LNCaP clone FGC (cell line): ENCODE measurements at regions not wholly inside any gene's neighbourhood (a gene's known extent, or its start where the extent isn't known, plus 50 kb on each side); places are given as distances from the start of the nearest gene placed in this dataset.

Experiments
- DNase-seq: peaks from one replicate; pipeline ENCODE4 v3.0.0-alpha.2; 2011; ENCODE audit warnings: low read depth
- H3K4me3 ChIP-seq: 2 replicates; pipeline ENCODE4 v1.5.1; 2011; ENCODE audit warnings: mild to moderate bottlenecking, low read depth, low read length, control low read depth
- TF ChIP-seq, protein P1 (sequence below): IDR thresholded peaks from 2 replicates; pipeline ENCODE4 v1.5.1; 2012; ENCODE audit warnings: mild to moderate bottlenecking; ENCODE audit not compliant: control insufficient read depth, insufficient read depth; ENCODE audit errors: extremely low read depth

DNA sequence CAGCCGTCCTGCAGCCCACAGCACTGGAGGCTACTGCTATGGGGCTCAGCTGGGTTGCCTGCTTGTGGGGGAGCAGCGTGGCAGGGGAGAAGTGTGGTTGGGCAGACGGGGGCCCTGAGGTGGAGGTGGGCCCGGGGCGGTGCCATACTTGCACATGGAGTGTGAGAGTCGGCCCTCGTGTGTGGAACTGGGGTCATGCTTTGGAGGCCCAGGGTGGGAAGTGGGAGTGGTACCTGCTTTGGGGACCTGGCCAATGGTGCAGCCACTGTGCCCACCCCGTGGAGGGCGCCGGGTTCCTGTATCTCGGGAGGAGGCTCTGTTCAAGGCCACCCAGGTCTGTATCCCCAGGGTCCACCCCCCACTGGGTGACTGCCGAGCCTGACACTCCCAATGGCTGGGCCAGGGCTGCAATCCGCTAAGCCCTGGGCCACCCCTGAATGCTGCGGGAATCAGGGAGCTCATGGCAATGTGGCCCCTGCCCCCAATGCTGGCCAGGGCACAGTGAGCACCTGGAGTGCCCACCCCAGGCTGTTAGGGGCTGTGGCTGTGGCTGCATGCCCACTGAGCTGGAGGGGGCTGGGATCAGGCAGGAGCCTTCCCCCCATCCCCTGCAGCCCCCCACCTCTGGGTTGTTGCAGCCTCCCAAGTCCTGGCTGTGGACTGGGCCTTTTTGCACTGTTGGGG lies 157.9 kb upstream of the SLC38A2 start:
- DNase-seq = no peak
- TF ChIP-seq, protein P1, sequence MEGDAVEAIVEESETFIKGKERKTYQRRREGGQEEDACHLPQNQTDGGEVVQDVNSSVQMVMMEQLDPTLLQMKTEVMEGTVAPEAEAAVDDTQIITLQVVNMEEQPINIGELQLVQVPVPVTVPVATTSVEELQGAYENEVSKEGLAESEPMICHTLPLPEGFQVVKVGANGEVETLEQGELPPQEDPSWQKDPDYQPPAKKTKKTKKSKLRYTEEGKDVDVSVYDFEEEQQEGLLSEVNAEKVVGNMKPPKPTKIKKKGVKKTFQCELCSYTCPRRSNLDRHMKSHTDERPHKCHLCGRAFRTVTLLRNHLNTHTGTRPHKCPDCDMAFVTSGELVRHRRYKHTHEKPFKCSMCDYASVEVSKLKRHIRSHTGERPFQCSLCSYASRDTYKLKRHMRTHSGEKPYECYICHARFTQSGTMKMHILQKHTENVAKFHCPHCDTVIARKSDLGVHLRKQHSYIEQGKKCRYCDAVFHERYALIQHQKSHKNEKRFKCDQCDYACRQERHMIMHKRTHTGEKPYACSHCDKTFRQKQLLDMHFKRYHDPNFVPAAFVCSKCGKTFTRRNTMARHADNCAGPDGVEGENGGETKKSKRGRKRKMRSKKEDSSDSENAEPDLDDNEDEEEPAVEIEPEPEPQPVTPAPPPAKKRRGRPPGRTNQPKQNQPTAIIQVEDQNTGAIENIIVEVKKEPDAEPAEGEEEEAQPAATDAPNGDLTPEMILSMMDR = no peak
- no peak overlapping the region for H3K4me3 ChIP-seq

DNA sequence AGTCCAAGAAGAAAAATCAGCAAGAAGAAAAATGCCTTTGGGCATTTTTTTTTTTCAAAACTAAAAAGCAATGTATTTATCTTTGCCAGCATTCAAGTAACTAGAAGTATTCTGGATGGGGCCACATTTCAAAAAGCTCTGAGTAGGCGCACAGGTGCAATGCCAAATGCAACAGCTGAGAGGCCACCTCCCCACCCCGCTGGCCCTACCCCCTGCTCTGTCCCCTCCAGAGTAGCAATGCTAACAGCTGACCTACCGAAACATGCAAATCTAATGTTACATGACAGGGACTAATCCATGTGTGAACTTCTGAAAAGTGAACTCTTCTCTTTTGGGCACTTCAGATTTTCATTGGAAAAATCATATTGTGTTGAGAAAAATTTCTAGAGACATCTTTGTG lies 153.7 kb upstream of the SLC38A2 start:
- TF ChIP-seq, protein P1 = no peak
- no peak overlapping the region for H3K4me3 ChIP-seq
- no peak for DNase-seq

DNA sequence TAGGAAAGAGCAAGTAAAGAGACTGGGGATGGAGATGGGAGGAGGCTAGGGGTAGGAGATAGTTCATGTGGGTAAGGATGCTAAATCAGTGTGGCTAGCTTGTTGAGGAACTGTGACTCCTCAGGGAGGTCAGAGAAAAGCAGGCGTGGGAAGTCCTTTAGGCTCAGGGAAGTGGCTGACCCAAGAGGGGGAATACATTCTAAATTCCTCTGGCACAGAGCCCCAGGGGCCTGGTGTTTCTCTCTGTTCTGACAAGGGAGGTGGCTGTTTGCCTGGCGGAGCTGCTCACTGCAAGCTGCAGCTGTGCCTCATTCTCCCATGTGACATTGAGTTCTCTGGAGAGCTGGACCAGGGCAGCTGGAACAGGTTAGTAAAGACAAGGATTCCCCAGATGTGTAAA lies 152.2 kb upstream of the SLC38A2 start:
- TF ChIP-seq, protein P1 = no peak
- no peak overlapping the region for H3K4me3 ChIP-seq
- no peak for DNase-seq

DNA sequence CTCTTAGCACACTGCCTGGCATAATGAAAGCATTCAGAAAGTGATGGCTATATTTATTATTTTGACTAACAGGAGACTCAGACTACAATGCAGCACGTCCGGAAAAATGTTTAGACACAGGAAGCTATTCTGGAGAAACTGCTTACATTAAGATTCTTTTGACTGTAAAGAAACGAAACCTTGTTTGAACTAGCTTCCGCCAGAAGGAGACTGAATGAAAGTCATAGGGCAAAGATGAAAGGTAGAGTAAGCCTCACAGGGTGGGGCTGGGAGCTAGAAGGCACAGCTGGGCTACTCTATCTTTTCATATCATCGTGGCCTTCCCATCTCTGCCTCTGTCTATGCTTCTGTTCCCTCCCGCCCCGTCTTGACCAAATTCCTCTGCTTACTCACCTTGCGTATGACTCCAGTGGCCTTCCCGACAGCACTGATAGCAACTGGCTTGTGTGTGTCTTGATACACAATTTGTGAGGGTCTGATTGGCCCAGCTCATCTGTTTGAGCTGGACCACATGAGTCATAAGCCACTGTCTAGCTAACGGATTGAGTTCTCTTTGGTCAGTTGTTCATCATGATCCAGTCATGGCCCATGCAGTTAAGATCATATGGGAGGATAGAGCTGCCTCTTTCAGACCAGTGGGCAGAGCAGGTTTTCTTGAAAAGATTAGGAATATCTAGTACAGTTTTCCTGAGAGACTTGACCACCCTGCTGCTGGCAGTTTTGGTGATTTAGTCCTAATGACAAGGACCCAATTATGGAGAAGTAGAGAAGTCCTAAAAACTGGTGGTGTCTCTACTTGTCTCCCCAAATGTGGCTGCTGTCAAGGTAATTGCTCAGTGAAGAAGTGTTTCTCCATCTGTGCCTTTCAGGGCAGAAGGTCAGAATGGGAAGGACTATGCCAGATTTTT lies 151.5 kb upstream of the SLC38A2 start:
- DNase-seq = no peak
- H3K4me3 ChIP-seq = no peak overlapping the region
- TF ChIP-seq, protein P1 = no peak

DNA sequence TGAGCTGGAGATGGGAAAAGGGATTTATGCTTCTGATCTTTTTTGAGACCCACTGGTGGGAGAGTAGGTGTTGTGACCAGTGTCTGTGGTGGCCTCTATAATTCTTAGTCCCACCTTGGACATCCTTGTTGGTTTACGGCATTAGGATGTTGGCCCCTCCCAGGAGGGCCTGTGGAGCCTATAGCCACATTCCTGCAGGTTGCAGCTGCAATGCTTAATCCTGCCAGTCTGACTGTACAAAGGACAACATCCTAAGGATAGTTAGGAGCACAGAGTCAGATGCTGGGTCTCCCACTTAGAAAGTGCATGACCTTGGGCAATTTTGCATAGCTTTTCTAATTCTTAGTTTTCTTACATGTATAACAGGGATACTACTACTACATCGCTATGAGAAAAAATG lies 150.9 kb upstream of the SLC38A2 start:
- no peak for DNase-seq
- TF ChIP-seq, protein P1 = no peak
- no peak overlapping the region for H3K4me3 ChIP-seq

DNA sequence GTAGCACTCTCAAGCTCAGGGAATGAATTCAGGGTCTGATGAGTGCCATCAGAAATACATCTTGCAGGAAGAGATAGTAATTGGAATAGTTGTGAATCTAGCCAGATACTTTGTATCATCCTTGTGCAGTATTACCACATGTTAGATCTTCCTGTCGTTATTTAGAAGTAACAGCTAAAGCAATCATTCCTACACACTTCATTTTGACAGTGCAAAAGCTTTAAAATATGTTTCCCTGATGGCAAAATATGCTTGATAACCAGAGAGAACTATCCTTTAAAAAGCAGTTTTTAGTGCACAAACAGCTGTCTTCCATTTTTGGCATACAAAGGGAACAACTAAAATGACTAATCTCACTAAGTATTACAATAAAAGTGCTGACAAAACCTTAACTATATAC lies 149.5 kb upstream of the SLC38A2 start:
- no peak for DNase-seq
- H3K4me3 ChIP-seq = no peak overlapping the region

More for the DNA sequence above, 149.5 kb upstream of the SLC38A2 start:
- TF ChIP-seq, protein P1 = no peak
